ENCODE measurements at regions not wholly inside any gene's neighbourhood (a gene's known extent, or its start where the extent isn't known, plus 50 kb on each side); places are given as distances from the start of the nearest gene placed in this dataset.

DNA sequence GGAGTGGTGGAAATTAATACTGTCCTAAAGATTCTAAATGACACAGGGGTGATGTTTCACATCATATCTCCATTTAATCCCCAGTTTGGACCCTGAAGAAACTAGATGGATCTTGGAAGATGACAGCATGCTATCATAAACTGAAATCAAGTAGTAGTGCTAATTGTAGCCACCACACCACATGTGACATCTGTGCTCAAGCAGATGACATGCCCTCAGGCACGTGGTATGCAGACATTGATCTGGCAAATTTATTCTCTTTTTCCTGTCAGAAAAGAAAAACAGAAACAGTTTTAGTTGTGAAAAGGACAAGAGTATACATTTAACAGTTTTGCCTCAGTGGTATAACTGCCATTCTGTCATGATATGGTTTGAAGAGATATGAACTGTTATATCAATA, 52.9 kb upstream of the PGR start:
- Histone ChIP-seq H3K23me2 (ENCODE audit: low read depth, low read length) (no peaks in the 10 kb centered on the region), H2BK5ac (ENCODE audit: low read depth, low read length) (no peak overlapping the region), H3K4me2 (ENCODE audit: insufficient read depth in 1 of 2, low read depth in 2 of 2, low read length in 2 of 2) (no peak overlapping the region), H2AFZ (ENCODE audit: low read length) (no peak overlapping the region), H3K4me1 (replicated peaks in 1 of 4; ENCODE audit: control insufficient read depth in 3 of 4, insufficient read depth in 4 of 4, low read length in 3 of 4) (no peaks in the 10 kb centered on the region), H3K23ac (ENCODE audit: insufficient read length) (no peak overlapping the region), H2BK12ac (ENCODE audit: low read depth, low read length) (no peak overlapping the region), H3K36me3 (ENCODE audit: control insufficient read depth in 2 of 4, insufficient read depth in 4 of 4, low read length in 3 of 4) (no peaks in the 10 kb centered on the region), H2AK5ac (ENCODE audit: low read depth, low read length) (no peak overlapping the region), H2BK20ac (ENCODE audit: low read length) (no peak overlapping the region), H3K14ac (ENCODE audit: insufficient read length) (no peak overlapping the region), H3K9me3 (ENCODE audit: insufficient read depth in 2 of 2, low read depth in 1 of 2, low read length in 1 of 2) (no peaks in the 10 kb centered on the region), H3K79me1 (ENCODE audit: low read depth, low read length) (no peaks in the 10 kb centered on the region), H3K79me2 (ENCODE audit: control insufficient read depth in 1 of 2, insufficient read depth in 2 of 2, low read length in 2 of 2) (no peaks in the 10 kb centered on the region), H3K27ac (ENCODE audit: low read depth, low read length) (no peak overlapping the region), H2BK120ac (replicated peaks; ENCODE audit: low read depth, low read length) (no peak overlapping the region), H4K8ac (ENCODE audit: extremely low read depth, insufficient read depth, low read length) (no peak overlapping the region), H3K27me3 (replicated peaks in 1 of 4; ENCODE audit: control insufficient read depth in 3 of 4, extremely low read depth in 1 of 4, insufficient read depth in 3 of 4, low read length in 3 of 4) (no peaks in the 10 kb centered on the region), H4K20me1 (replicated peaks in 1 of 2; ENCODE audit: control insufficient read depth in 1 of 2, insufficient read depth in 2 of 2, low read length in 2 of 2) (no peaks in the 10 kb centered on the region), H2BK15ac (ENCODE audit: low read length) (no peak overlapping the region), H3K9ac (replicated peaks in 1 of 4; ENCODE audit: extremely low read depth in 1 of 4, low read depth in 3 of 4, low read length in 3 of 4) (no peak overlapping the region), H3K56ac (replicated peaks; ENCODE audit: insufficient read length, low read depth, low read length) (no peak overlapping the region), H4K91ac (replicated peaks; ENCODE audit: insufficient read length, low read length) (no peak overlapping the region), H3K18ac (ENCODE audit: extremely low read depth, low read length) (no peak overlapping the region), H3K4ac (replicated peaks; ENCODE audit: insufficient read length, low read depth, low read length) (no peak overlapping the region), H3K4me3 (ENCODE audit: extremely low read depth in 1 of 4, insufficient read depth in 2 of 4, low read depth in 3 of 4, low read length in 4 of 4) (no peak overlapping the region), H4K5ac (ENCODE audit: insufficient read length, low read depth, low read length) (no peak overlapping the region)
- DNase-seq (ENCODE audit: low read depth in 1 of 2, low spot score in 2 of 2) = no peak
- ChIA-PET POLR2A (ENCODE audit: partially characterized antibody) (no interaction called here), CTCF (ENCODE audit: partially characterized antibody) (no interaction called here)
- 90% methylated on average over 1 of the region's 1 CpG; no CpG with 5 or more reads in 1 of the 2 experiments for WGBS, 2 experiments (ENCODE audit: extremely low coverage in 1 of 2, insufficient coverage in 1 of 2, insufficient read length in 1 of 2, insufficient replicate concordance in 2 of 2, low coverage in 1 of 2, low lambda C conversion rate in 2 of 2, missing lambda C conversion rate in 1 of 2)
- FAIRE-seq = no peak
- TF ChIP-seq SIN3A (conservative IDR thresholded peaks at IDR 0.05 in 1 of 2, IDR thresholded peaks at IDR 0.05 in 1 of 2; ENCODE audit: low read depth in 1 of 2, low read length in 2 of 2) (no peak), CTBP2 (IDR thresholded peaks at IDR 0.05; ENCODE audit: borderline replicate concordance, insufficient read depth, insufficient read length, low read length) (no peak), PHF8 (conservative IDR thresholded peaks at IDR 0.05; ENCODE audit: low read depth, low read length) (no peak)
